Right lobe of liver (tissue), 6 donors: ENCODE measurements at regions not wholly inside any gene's neighbourhood (a gene's known extent, or its start where the extent isn't known, plus 50 kb on each side); places are given as distances from the start of the nearest gene placed in this dataset.

Experiments used
- ATAC-seq, 4 donors: fragments of 200-7000 bp; cut with Tn5 transposase; one replicate each; pipeline ENCODE4 v1.9.1; 2020; ENCODE audit warnings: mild to moderate bottlenecking in 4 of 4, moderate library complexity in 4 of 4
- DNase-seq, 3 donors: peaks; one replicate each; pipeline ENCODE4 v3.0.0-alpha.2; 2020
- H3K27ac ChIP-seq, 3 donors: fragments of 200-600 bp; one replicate each; pipeline ENCODE4 v1.8.0; 2022
- H3K27me3 ChIP-seq, 2 donors: fragments of 200-600 bp; one replicate each; pipeline ENCODE4 v1.8.0; 2022
- H3K36me3 ChIP-seq, 4 donors: fragments of 200-600 bp; sonication (generic) in 1 of 4; one replicate each; pipeline versions ENCODE4 v1.5.1 to v1.8.0; 2017 to 2022; ENCODE audit warnings: control low read depth in 1 of 4
- H3K4me1 ChIP-seq, 4 donors: fragments of 200-600 bp; sonication (generic) in 1 of 4; one replicate each; pipeline versions ENCODE4 v1.5.1 to v1.8.0; 2017 to 2022; ENCODE audit warnings: control low read depth in 1 of 4
- H3K4me3 ChIP-seq, 3 donors: fragments of 200-600 bp; one replicate each; pipeline ENCODE4 v1.8.0; 2022
- H3K9me3 ChIP-seq, 4 donors: fragments of 200-600 bp; sonication (generic) in 1 of 4; one replicate each; pipeline versions ENCODE4 v1.5.1 to v1.8.0; 2017 to 2022; ENCODE audit warnings: control low read depth in 1 of 4
- CTCF ChIP-seq, 4 donors: fragments of 200-600 bp in 3 of 4; fragments of 450-650 bp in 1 of 4; IDR thresholded peaks; one replicate each; pipeline versions ENCODE4 v1.5.1 to v1.8.0; 2016 to 2022; ENCODE audit warnings: antibody characterized with exemption in 4 of 4, mild to moderate bottlenecking in 2 of 4
- POLR2A ChIP-seq: fragments of 450-650 bp; IDR thresholded peaks from one replicate; pipeline ENCODE4 v1.6.1; 2017; ENCODE audit warnings: antibody characterized with exemption, mild to moderate bottlenecking
- WGBS: methylation state at CpG from one replicate; pipeline ENCODE4 v1.1.6; 2018; ENCODE audit warnings: low coverage, low lambda C conversion rate; ENCODE audit not compliant: insufficient coverage; ENCODE audit errors: missing lambda C conversion rate; 5-methylcytosine and 5-hydroxymethylcytosine counted together
- intact Hi-C, 2 donors: fragments of 100-400 bp; cut with DNase I; formaldehyde crosslinking; loops; one replicate each; pipeline versions ENCODE4 v1.11.2 to v1.14.1; 2022
- donor health status: DM: no; HTN: yes; CAD: no.
- donor health status: DM: no; HTN: no; CAD: no.
- donor health status: DM: no; HTN: no; CAD: no.
- donor health status: DM: no; HTN: yes; CAD: no.
- donor health status: DM: no; HTN: yes; CAD: no.

- H3K27me3 ChIP-seq: no peaks in the 10 kb centered on the region
- 73% methylated on average over 7 of the region's 7 CpGs for WGBS
- no peak overlapping the region for H3K4me3 ChIP-seq
- no peak overlapping the region for H3K27ac ChIP-seq
- no peaks in the 10 kb centered on the region for H3K4me1 ChIP-seq
- H3K36me3 ChIP-seq: no peaks in the 10 kb centered on the region
- ATAC-seq (no peak), DNase-seq (no peak)
- TF ChIP-seq POLR2A (no peak), CTCF (IDR thresholded peaks at IDR 0.05) (no peak)
- H3K9me3 ChIP-seq: no peaks in the 10 kb centered on the region
- intact Hi-C loops: no loop called here
Measured at GRCh38 chr13:72427757-72428528, 299.5 kb downstream of the MZT1 start.

- Histone ChIP-seq H3K27me3 (no peaks in the 10 kb centered on the region), H3K4me3 (no peak overlapping the region), H3K9me3 (no peaks in the 10 kb centered on the region), H3K36me3 (no peaks in the 10 kb centered on the region), H3K27ac (no peak overlapping the region), H3K4me1 (no peaks in the 10 kb centered on the region)
- intact Hi-C loops: no loop called here
- TF ChIP-seq POLR2A (no peak), CTCF (IDR thresholded peaks at IDR 0.05) (no peak)
- 77% methylated on average over 2 of the region's 2 CpGs for WGBS
- DNase-seq (no peak), ATAC-seq (no peak)
Measured at GRCh38 chr13:72424059-72424458, 303.4 kb downstream of the MZT1 start.

- Histone ChIP-seq H3K4me1 (no peaks in the 10 kb centered on the region), H3K36me3 (no peaks in the 10 kb centered on the region), H3K9me3 (no peaks in the 10 kb centered on the region), H3K4me3 (no peak overlapping the region), H3K27ac (no peak overlapping the region), H3K27me3 (no peaks in the 10 kb centered on the region)
- no peak for DNase-seq
- ATAC-seq: peak in 1 of 4 donors; percentile 56
- 51% methylated on average over 3 of the region's 3 CpGs for WGBS
- TF ChIP-seq POLR2A (no peak), CTCF (IDR thresholded peaks at IDR 0.05) (no peak)
- intact Hi-C loops: no loop called here
Measured at GRCh38 chr13:72415817-72416216, 311.6 kb downstream of the MZT1 start.

GRCh38 chr13:72412481-72412880, 314.9 kb downstream of the MZT1 start:
- intact Hi-C loops: no loop called here
- H3K36me3 ChIP-seq: no peaks in the 10 kb centered on the region
- TF ChIP-seq CTCF (IDR thresholded peaks at IDR 0.05) (peak in 1 of 4 donors; percentile 5), POLR2A (no peak)
- no peaks in the 10 kb centered on the region for H3K9me3 ChIP-seq
- no peaks in the 10 kb centered on the region for H3K27me3 ChIP-seq
- WGBS: 16% methylated on average over 2 of the region's 2 CpGs
- peak; percentile 16 to 82 (median 71) for ATAC-seq
- DNase-seq: no peak
- H3K4me1 ChIP-seq: no peaks in the 10 kb centered on the region
- H3K4me3 ChIP-seq: no peak overlapping the region
- no peak overlapping the region for H3K27ac ChIP-seq
